ENCODE measurements at regions not wholly inside any gene's neighbourhood (a gene's known extent, or its start where the extent isn't known, plus 50 kb on each side); places are given as distances from the start of the nearest gene placed in this dataset.
A peak's percentile ranks its signal among the peaks of the same experiment; 100 is the strongest.
"Not testable (repeated sequence)": the region's sequence is repeated elsewhere in the genome, so short reads cannot be mapped to it uniquely, and the experiment has no call there.

DNA sequence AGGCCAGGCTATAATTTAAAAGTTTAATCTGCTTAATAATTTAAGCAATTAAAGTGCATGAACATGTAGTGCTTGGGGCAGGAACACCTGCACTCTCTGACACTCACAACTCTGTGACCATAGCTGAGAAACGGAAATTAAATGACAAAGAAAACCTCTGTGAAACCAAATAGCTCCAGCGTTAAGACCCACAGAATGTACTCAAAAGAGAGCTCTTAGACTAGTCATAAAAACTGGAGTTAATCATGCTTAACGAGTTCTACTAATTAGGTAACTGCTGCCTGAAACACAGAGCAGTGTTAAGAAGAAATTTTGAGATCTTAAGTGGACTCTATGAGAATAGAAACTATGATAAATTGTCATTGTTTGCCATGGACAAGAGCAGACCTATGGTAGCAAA lies 174.4 kb upstream of the SPIN4 start (continued):
- TF ChIP-seq, protein P1, sequence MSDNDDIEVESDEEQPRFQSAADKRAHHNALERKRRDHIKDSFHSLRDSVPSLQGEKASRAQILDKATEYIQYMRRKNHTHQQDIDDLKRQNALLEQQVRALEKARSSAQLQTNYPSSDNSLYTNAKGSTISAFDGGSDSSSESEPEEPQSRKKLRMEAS (CRISPR knock-in tag; IDR thresholded peaks at IDR 0.05) = no peak
- TF ChIP-seq ZNF396 (CRISPR knock-in tag; IDR thresholded peaks at IDR 0.05; ENCODE audit: borderline replicate concordance) = no peak

DNA sequence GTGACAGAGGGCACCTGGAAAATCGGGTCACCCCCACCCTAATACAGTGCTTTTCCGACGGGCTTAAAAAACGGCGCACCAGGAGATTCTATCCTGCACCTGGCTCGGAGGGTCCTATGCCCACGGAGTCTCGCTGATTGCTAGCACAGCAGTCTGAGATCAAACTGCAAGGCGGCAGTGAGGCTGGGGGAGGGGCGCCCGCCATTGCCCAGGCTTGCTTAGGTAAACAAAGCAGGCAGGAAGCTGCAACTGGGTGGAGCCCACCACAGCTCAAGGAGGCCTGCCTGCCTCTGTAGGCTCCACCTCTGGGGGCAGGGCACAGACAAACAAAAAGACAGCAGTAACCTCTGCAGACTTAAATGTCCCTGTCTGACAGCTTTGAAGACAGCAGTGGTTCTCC lies 168.2 kb upstream of the SPIN4 start:
- ATAC-seq; CTCF ChIA-PET; H3K9me3 Mint-ChIP-seq; H3K27me3 Mint-ChIP-seq (ENCODE audit: low read depth); POLR2A ChIA-PET; H3K27ac Mint-ChIP-seq; H3K36me3 Mint-ChIP-seq: not testable (repeated sequence)
- H3K4me3 Mint-ChIP-seq = peak overlapping the region; percentile 47
- 0 out of 2 replicates have a peak, but pooled peaks have one; percentile 42 for TF ChIP-seq FOXK1 (CRISPR knock-in tag; IDR thresholded peaks at IDR 0.05)
- H3K4me1 Mint-ChIP-seq = peaks cover 18% of the 10 kb centered on the region
- DNase-seq (ENCODE audit: low spot score) = peak; percentile 21

DNA sequence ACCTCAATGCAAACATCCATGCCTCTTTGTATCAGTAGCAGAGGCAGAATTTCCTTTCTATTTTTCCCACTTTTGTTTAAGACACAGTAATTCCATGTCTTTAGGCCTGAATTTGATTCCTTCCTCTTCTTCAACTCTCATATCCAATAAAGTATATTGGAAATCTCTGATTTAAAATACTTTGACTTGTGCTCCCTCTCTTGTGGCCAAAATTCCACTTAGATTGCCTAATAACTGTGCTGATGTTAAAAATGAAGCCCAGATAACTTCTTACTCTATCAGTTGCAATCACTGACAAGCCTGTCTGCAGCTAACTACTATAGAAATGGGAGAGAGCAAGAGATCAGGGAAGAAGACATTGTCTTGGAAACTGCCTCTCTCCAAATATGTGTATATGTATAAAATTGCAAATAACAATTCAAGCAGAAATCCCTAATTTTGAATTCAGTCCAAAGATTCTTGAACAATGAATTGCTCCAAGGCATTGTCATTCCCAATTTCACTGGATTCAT lies 163.5 kb upstream of the SPIN4 start:
- H3K4me1 Mint-ChIP-seq = peaks cover 5% of the 10 kb centered on the region; the same call in 1 of the 2 replicates
- no peak for TF ChIP-seq CBFB (CRISPR knock-in tag; IDR thresholded peaks at IDR 0.05; ENCODE audit: low read depth)
- no peak for TF ChIP-seq TEAD1 (CRISPR knock-in tag; IDR thresholded peaks at IDR 0.05)
- TF ChIP-seq, protein P2, sequence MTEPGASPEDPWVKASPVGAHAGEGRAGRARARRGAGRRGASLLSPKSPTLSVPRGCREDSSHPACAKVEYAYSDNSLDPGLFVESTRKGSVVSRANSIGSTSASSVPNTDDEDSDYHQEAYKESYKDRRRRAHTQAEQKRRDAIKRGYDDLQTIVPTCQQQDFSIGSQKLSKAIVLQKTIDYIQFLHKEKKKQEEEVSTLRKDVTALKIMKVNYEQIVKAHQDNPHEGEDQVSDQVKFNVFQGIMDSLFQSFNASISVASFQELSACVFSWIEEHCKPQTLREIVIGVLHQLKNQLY (CRISPR knock-in tag; IDR thresholded peaks at IDR 0.05) = no peak
- no peak for TF ChIP-seq KAT7 (CRISPR knock-in tag; IDR thresholded peaks at IDR 0.05; ENCODE audit: borderline replicate concordance)
- no peak for TF ChIP-seq HMGA2 (CRISPR knock-in tag; IDR thresholded peaks at IDR 0.05)
- no peak for TF ChIP-seq NFATC4 (CRISPR knock-in tag; IDR thresholded peaks at IDR 0.05)
- H3K27ac Mint-ChIP-seq = no peak overlapping the region; the same call in 1 of the 2 replicates
- no peak overlapping the region for H3K4me3 Mint-ChIP-seq
- ChIA-PET CTCF (no interaction called here), POLR2A (no interaction called here)
- H3K36me3 Mint-ChIP-seq = peaks cover 6% of the 10 kb centered on the region
- ATAC-seq (no peak), DNase-seq (ENCODE audit: low spot score) (no peak)
- no peaks in the 10 kb centered on the region for H3K27me3 Mint-ChIP-seq (ENCODE audit: low read depth)
- no peaks in the 10 kb centered on the region for H3K9me3 Mint-ChIP-seq

DNA sequence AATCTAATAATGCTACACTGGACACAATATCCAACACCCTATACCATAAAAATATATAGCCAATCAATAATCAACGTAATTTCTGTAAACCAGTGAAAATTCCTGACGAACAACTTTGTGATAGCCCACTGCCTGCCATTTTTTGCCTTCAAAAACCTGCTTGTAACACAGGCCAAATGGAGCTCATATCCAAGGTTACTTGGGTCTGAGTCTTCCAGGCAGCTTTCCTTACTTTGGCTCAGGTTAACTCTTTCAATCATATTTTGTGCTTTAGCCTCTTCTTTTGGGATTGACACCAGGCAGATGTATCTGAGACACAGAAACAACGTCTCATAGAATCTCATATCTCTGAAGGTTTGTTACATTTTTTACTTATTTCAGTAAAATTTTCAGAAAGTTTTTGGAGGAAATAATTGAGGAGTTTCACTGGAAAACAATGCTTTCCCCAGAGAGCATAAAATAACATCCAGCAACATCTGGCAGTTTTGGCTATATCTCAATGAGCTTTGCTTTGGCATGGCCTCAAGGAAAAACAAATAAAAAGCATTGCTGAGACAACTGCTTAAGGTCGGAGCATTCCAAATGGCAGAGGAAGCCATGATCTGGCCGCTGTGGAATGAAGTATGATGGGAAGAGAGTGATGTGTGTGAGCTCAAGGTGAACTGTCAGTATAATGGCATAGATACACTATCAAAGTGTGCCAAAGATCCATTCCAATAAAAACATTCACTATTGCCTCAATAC lies 162.9 kb upstream of the SPIN4 start:
- no peak overlapping the region; the same call in 1 of the 2 replicates for H3K27ac Mint-ChIP-seq
- CTCF ChIA-PET = no interaction called here
- H3K36me3 Mint-ChIP-seq = peaks cover 3% of the 10 kb centered on the region
- no peak for TF ChIP-seq GRHL2 (CRISPR knock-in tag; IDR thresholded peaks at IDR 0.05; ENCODE audit: insufficient replicate concordance, severe bottlenecking)
- TF ChIP-seq, protein P3, sequence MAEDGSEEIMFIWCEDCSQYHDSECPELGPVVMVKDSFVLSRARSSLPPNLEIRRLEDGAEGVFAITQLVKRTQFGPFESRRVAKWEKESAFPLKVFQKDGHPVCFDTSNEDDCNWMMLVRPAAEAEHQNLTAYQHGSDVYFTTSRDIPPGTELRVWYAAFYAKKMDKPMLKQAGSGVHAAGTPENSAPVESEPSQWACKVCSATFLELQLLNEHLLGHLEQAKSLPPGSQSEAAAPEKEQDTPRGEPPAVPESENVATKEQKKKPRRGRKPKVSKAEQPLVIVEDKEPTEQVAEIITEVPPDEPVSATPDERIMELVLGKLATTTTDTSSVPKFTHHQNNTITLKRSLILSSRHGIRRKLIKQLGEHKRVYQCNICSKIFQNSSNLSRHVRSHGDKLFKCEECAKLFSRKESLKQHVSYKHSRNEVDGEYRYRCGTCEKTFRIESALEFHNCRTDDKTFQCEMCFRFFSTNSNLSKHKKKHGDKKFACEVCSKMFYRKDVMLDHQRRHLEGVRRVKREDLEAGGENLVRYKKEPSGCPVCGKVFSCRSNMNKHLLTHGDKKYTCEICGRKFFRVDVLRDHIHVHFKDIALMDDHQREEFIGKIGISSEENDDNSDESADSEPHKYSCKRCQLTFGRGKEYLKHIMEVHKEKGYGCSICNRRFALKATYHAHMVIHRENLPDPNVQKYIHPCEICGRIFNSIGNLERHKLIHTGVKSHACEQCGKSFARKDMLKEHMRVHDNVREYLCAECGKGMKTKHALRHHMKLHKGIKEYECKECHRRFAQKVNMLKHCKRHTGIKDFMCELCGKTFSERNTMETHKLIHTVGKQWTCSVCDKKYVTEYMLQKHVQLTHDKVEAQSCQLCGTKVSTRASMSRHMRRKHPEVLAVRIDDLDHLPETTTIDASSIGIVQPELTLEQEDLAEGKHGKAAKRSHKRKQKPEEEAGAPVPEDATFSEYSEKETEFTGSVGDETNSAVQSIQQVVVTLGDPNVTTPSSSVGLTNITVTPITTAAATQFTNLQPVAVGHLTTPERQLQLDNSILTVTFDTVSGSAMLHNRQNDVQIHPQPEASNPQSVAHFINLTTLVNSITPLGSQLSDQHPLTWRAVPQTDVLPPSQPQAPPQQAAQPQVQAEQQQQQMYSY (CRISPR knock-in tag; IDR thresholded peaks at IDR 0.05) = no peak
- TF ChIP-seq, protein P4, sequence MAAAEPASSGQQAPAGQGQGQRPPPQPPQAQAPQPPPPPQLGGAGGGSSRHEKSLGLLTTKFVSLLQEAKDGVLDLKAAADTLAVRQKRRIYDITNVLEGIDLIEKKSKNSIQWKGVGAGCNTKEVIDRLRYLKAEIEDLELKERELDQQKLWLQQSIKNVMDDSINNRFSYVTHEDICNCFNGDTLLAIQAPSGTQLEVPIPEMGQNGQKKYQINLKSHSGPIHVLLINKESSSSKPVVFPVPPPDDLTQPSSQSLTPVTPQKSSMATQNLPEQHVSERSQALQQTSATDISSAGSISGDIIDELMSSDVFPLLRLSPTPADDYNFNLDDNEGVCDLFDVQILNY (CRISPR knock-in tag; IDR thresholded peaks at IDR 0.05) = no peak
- TF ChIP-seq ZNF317 (CRISPR knock-in tag; IDR thresholded peaks at IDR 0.05; ENCODE audit: borderline replicate concordance, low read depth) = no peak
- no peak for TF ChIP-seq CBFB (CRISPR knock-in tag; IDR thresholded peaks at IDR 0.05; ENCODE audit: low read depth)
- no peak for TF ChIP-seq MYBL2 (CRISPR knock-in tag; IDR thresholded peaks at IDR 0.05)
- peaks cover 3% of the 10 kb centered on the region; the same call in 1 of the 2 replicates for H3K4me1 Mint-ChIP-seq
- DNase-seq (ENCODE audit: low spot score) = no peak
- POLR2A ChIA-PET = no interaction called here
- H3K4me3 Mint-ChIP-seq = no peak overlapping the region
- H3K9me3 Mint-ChIP-seq = no peaks in the 10 kb centered on the region
- no peak for ATAC-seq
- no peaks in the 10 kb centered on the region for H3K27me3 Mint-ChIP-seq (ENCODE audit: low read depth)

Measured in WTC11 (cell line).